ENCODE measurements at regions not wholly inside any gene's neighbourhood (a gene's known extent, or its start where the extent isn't known, plus 50 kb on each side); places are given as distances from the start of the nearest gene placed in this dataset.

DNA sequence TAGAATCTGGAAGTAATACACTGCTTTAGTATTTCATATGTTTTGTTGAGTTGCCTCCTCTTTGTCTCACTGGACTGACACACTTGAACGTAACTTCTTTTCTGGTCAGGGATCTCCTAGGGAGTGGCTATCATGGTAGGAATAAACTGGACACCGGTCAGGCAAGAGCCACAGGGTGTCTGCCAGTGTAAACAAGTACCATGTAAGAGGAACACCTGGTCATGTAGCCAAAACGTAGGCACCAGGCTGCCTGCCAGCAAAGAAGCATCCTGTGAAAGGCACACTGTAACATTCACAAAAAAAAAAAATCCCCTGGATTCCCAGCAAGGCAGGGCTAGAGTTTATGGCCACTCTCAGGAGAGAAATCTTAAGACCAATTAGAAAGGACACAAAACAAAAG is 372.8 kb upstream of the RND3 start:
- no peak for DNase-seq (ENCODE audit: low spot score)
- TF ChIP-seq, protein P1, sequence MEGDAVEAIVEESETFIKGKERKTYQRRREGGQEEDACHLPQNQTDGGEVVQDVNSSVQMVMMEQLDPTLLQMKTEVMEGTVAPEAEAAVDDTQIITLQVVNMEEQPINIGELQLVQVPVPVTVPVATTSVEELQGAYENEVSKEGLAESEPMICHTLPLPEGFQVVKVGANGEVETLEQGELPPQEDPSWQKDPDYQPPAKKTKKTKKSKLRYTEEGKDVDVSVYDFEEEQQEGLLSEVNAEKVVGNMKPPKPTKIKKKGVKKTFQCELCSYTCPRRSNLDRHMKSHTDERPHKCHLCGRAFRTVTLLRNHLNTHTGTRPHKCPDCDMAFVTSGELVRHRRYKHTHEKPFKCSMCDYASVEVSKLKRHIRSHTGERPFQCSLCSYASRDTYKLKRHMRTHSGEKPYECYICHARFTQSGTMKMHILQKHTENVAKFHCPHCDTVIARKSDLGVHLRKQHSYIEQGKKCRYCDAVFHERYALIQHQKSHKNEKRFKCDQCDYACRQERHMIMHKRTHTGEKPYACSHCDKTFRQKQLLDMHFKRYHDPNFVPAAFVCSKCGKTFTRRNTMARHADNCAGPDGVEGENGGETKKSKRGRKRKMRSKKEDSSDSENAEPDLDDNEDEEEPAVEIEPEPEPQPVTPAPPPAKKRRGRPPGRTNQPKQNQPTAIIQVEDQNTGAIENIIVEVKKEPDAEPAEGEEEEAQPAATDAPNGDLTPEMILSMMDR (IDR thresholded peaks at IDR 0.05; ENCODE audit: borderline replicate concordance, control extremely low read depth, extremely low read depth, insufficient read depth, missing control alignments): no peak
- in situ Hi-C loops (cut with MboI; ENCODE audit: low sequenced_read_pairs, unreplicated experiment): no loop called here

DNA sequence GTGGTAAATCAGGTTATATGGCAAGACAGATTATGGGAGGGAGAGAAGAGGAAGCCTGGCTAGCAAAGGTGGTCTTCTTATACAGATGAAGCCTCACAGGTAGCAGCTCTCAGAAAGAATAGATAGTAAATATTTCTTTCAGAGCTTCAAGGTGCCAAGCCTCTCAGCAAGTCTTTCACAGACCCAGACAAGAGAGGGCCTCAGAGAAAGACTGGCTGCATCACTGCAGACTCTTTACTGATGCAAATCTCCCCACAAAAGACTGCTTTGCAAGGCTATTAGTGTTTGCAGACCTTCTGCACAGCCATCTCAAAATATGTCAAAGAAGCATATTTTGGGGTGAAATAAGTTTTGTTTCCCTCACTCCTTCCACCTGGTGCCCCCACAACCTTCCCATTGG is 372.4 kb upstream of the RND3 start:
- DNase-seq (ENCODE audit: low spot score): no peak
- TF ChIP-seq, protein P1 (IDR thresholded peaks at IDR 0.05; ENCODE audit: borderline replicate concordance, control extremely low read depth, extremely low read depth, insufficient read depth, missing control alignments): no peak
- in situ Hi-C loops (cut with MboI; ENCODE audit: low sequenced_read_pairs, unreplicated experiment): no loop called here

DNA sequence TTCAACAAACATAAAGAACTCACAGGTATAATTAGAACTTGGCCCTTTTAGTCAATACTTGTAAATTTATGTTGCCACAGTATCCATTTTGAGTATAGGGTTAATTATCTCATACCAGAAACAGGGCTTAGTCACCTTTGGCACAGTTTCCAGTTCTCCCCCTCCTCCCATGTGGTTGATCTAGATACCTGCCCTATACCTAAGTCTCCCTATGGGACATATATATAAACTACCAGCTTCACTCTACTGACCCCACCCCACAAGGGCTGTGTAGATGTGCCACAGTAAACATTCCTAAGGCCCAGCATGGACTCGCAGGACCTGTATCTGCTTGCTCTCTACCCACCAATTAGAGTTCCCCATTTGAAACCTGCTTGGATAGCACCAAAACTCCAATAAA is 371.7 kb upstream of the RND3 start:
- in situ Hi-C loops (cut with MboI; ENCODE audit: low sequenced_read_pairs, unreplicated experiment): no loop called here
- DNase-seq (ENCODE audit: low spot score): no peak
- TF ChIP-seq, protein P1 (IDR thresholded peaks at IDR 0.05; ENCODE audit: borderline replicate concordance, control extremely low read depth, extremely low read depth, insufficient read depth, missing control alignments): no peak

DNA sequence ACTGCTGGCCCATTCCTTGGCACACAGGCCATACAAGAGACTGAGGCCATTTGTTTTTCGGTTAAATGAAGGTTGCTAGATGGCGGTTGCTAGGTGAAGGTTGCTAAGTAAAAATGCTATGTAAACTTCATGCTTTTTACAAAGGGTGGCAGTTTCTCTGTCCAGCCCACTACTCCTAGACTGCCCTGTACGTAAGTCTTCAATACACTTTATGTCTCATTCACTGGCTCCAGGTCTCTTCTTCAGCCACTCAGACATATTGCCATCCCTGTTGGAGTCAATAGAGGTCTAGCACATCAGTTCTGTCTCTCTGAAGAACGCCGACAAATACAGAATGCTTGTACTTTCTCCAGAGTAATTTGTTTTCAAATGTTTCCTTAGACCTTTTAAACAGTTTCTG is 370.9 kb upstream of the RND3 start:
- in situ Hi-C loops (cut with MboI; ENCODE audit: low sequenced_read_pairs, unreplicated experiment): no loop called here
- DNase-seq (ENCODE audit: low spot score): no peak
- TF ChIP-seq, protein P1 (IDR thresholded peaks at IDR 0.05; ENCODE audit: borderline replicate concordance, control extremely low read depth, extremely low read depth, insufficient read depth, missing control alignments): no peak

DNA sequence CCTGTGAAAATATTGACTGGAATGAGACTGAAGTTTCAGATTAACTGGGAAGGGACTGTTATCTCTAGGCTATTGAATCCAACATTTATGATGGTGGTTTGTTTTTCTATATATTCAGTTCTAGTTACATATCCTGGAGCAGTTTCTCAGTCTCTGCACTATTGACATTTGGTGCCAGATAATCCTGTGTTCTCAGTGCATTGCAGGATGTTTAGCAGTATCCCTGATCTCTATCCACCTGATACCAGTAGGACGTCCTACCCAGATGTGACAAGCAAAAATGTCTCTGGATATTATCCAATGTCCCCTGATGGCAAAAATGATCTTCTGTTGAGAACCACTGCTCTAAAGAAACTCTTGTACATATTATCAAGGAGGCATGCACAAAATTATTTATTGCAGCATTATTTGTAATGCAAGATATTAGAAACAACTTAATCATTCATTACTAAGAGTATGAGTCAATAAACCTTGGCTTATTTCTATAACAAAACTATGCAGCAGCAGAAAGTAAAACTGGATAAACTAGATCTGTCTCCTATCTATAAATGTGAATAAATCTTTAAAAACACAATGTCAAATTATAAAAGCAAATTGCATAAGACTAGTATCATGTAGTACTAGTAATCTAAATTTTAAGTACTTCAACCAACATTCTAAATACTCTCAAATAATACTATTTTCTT is 369.3 kb upstream of the RND3 start:
- DNase-seq (ENCODE audit: low spot score): no peak
- TF ChIP-seq, protein P1 (IDR thresholded peaks at IDR 0.05; ENCODE audit: borderline replicate concordance, control extremely low read depth, extremely low read depth, insufficient read depth, missing control alignments): no peak
- in situ Hi-C loops (cut with MboI; ENCODE audit: low sequenced_read_pairs, unreplicated experiment): no loop called here

DNA sequence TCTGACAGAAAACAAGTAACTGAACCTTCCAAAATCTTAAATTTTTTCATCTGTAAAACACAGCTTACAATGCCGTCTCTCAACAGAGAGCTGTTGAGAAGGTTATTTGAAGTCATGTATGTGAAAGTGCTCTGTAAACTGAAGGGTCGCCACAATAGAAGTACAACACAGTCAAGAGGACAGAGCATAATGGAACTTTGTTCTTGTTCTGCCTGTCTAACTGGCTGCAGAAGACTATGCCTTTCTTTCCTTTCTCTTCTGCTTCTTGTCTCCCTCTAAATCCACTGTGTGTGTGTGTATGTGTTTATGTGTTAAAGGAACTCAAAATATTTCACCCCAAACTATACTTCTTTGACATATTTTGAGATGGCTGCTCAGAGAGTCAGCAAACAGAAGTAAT is 365.8 kb upstream of the RND3 start:
- TF ChIP-seq, protein P1 (IDR thresholded peaks at IDR 0.05; ENCODE audit: borderline replicate concordance, control extremely low read depth, extremely low read depth, insufficient read depth, missing control alignments): no peak
- in situ Hi-C loops (cut with MboI; ENCODE audit: low sequenced_read_pairs, unreplicated experiment): no loop called here
- DNase-seq (ENCODE audit: low spot score): no peak

All from GM13976 (cell line).